A549 (cell line): ENCODE measurements at regions not wholly inside any gene's neighbourhood (a gene's known extent, or its start where the extent isn't known, plus 50 kb on each side); places are given as distances from the start of the nearest gene placed in this dataset.

Experiments
- ATAC-seq, 2 experiments: fragments of 200-7000 bp in 1 of 2; fragments of >200 bp in 1 of 2; cut with Nextera tagmentation in 1 of 2; cut with Tn5 transposase in 1 of 2; 3 replicates each; pipeline versions ENCODE4 v1.8.0 to v1.9.1; 2018 to 2020; ENCODE audit warnings: mild to moderate bottlenecking in 1 of 2, moderate library complexity in 1 of 2
- CTCF ChIA-PET: fragments of 300-600 bp; sonication (Branson Sonifier 250); formaldehyde crosslinking; extraction: SDS; loops from one replicate; lab custom pipeline; 2021; ENCODE audit warnings: antibody characterized with exemption, inconsistent platforms; lab: Yijun Ruan, JAX
- POLR2A ChIA-PET: fragments of 350-600 bp; formaldehyde crosslinking; extraction: SDS; loops from one replicate; lab custom pipeline; 2021; ENCODE audit warnings: antibody characterized with exemption, inconsistent platforms; lab: Yijun Ruan, JAX
- DNase-seq, 2 experiments: peaks; one replicate each; pipeline versions ENCODE4 v3.0.0 to v3.0.0-alpha.2; 2011 to 2016; ENCODE audit warnings: low read depth in 1 of 2, low spot score in 1 of 2
- FAIRE-seq: peaks from 2 replicates; lab custom pipeline; 2011; peaks lifted over from hg19 to GRCh38; lab: Jason Lieb, UNC
- H3K27ac ChIP-seq, 2 experiments: fragments of >200 bp; sonication (Bioruptor Twin); formaldehyde crosslinking; 3 replicates each; pipeline ENCODE4 v1.5.1; 2016 to 2017
- H3K4me1 ChIP-seq: fragments of >200 bp; sonication (Bioruptor Twin); formaldehyde crosslinking; 3 replicates; pipeline ENCODE4 v1.6.1; 2016
- H3K4me2 ChIP-seq: fragments of >200 bp; sonication (Bioruptor Twin); formaldehyde crosslinking; 3 replicates; pipeline ENCODE4 v1.6.1; 2016
- H3K4me3 ChIP-seq: fragments of >200 bp; sonication (Bioruptor Twin); formaldehyde crosslinking; 3 replicates; pipeline ENCODE4 v1.5.1; 2016
- H3K9me3 ChIP-seq: fragments of >200 bp; sonication (Bioruptor Twin); formaldehyde crosslinking; 3 replicates; pipeline ENCODE4 v1.6.1; 2016
- CBX2 ChIP-seq: fragments of 200-600 bp; sonication (generic); IDR thresholded peaks from 2 replicates; pipeline ENCODE4 v1.6.1; 2016; ENCODE audit warnings: low read depth, mild to moderate bottlenecking, borderline replicate concordance
- CHD2 ChIP-seq: fragments of 150-350 bp; IDR thresholded peaks from 2 replicates; pipeline ENCODE4 v1.6.1; 2014; ENCODE audit warnings: low read length; ENCODE audit not compliant: partially characterized antibody
- EHF ChIP-seq: fragments of 250-450 bp; sonication (Bioruptor Pico); IDR thresholded peaks from 2 replicates; pipeline ENCODE4 v1.5.0; 2020; ENCODE audit warnings: mild to moderate bottlenecking
- EHMT2 ChIP-seq: fragments of 200-600 bp; sonication (generic); IDR thresholded peaks from 2 replicates; pipeline ENCODE4 v1.6.1; 2016; ENCODE audit warnings: antibody characterized with exemption, low read depth, mild to moderate bottlenecking, moderate library complexity
- FOSB ChIP-seq: fragments of 250-450 bp; sonication (Bioruptor Pico); IDR thresholded peaks from 2 replicates; pipeline ENCODE4 v1.5.0; 2020; ENCODE audit warnings: mild to moderate bottlenecking, moderate library complexity
- GATA3 ChIP-seq: IDR thresholded peaks from 2 replicates; pipeline ENCODE4 v1.6.1; 2012; ENCODE audit warnings: borderline replicate concordance
- HOXA7 ChIP-seq: fragments of 250-450 bp; sonication (Bioruptor Pico); IDR thresholded peaks from 2 replicates; pipeline ENCODE4 v1.5.0; 2020; ENCODE audit warnings: mild to moderate bottlenecking, moderate library complexity
- HOXB5 ChIP-seq: fragments of 250-450 bp; sonication (Bioruptor Pico); IDR thresholded peaks from 2 replicates; pipeline ENCODE4 v1.5.0; 2020; ENCODE audit warnings: mild to moderate bottlenecking, moderate library complexity
- MAFK ChIP-seq: fragments of 450-650 bp; IDR thresholded peaks from 2 replicates; pipeline ENCODE4 v1.6.1; 2014; ENCODE audit not compliant: partially characterized antibody
- MYC ChIP-seq: IDR thresholded peaks from 2 replicates; pipeline ENCODE4 v1.6.1; 2012; ENCODE audit warnings: mild to moderate bottlenecking, inconsistent platforms, low read length, improper control_type of control experiment, borderline replicate concordance
- POLR2A ChIP-seq: IDR thresholded peaks from 2 replicates; pipeline ENCODE4 v1.6.1; 2012; ENCODE audit warnings: mild to moderate bottlenecking, low read length
- RCOR1 ChIP-seq: fragments of 150-350 bp; IDR thresholded peaks from 2 replicates; pipeline ENCODE4 v1.6.1; 2014; ENCODE audit warnings: antibody characterized with exemption, low read length, low read depth
- SMC3 ChIP-seq: fragments of >200 bp; sonication (Bioruptor Twin); formaldehyde crosslinking; IDR thresholded peaks from 3 replicates; pipeline ENCODE4 v1.6.1; 2018; ENCODE audit warnings: inconsistent platforms
- SREBF2 ChIP-seq: fragments of 450-650 bp; IDR thresholded peaks from 2 replicates; pipeline ENCODE4 v1.6.1; 2014; ENCODE audit warnings: mild to moderate bottlenecking, moderate library complexity
- TFCP2L1 ChIP-seq: fragments of 250-450 bp; sonication (Bioruptor Pico); IDR thresholded peaks from 2 replicates; pipeline ENCODE4 v1.5.0; 2021; ENCODE audit warnings: mild to moderate bottlenecking
- TP53 ChIP-seq: fragments of 250-450 bp; sonication (Bioruptor Pico); IDR thresholded peaks from 2 replicates; pipeline ENCODE4 v1.5.0; 2021; ENCODE audit warnings: mild to moderate bottlenecking, moderate library complexity
- ZFP36 ChIP-seq: fragments of 450-650 bp; IDR thresholded peaks from 2 replicates; pipeline ENCODE4 v1.6.1; 2014; ENCODE audit warnings: borderline replicate concordance; ENCODE audit not compliant: partially characterized antibody
- WGBS: methylation state at CpG from one replicate; pipeline ENCODE4 v1.1.6; 2017; ENCODE audit errors: missing lambda C conversion rate; 5-methylcytosine and 5-hydroxymethylcytosine counted together
- TF ChIP-seq, protein P1 (sequence below): fragments of >200 bp; sonication (Bioruptor Twin); formaldehyde crosslinking; IDR thresholded peaks from 3 replicates; pipeline ENCODE4 v1.6.1; 2016
- TF ChIP-seq, protein P2 (sequence below): fragments of 250-450 bp; sonication (Bioruptor Pico); IDR thresholded peaks from 2 replicates; pipeline ENCODE4 v1.5.0; 2021; ENCODE audit warnings: mild to moderate bottlenecking, moderate library complexity, borderline replicate concordance
- TF ChIP-seq, protein P3 (sequence below): IDR thresholded peaks from 2 replicates; pipeline ENCODE4 v1.6.1; 2012
- TF ChIP-seq, protein P4 (sequence below): fragments of >200 bp; sonication (Bioruptor Twin); formaldehyde crosslinking; IDR thresholded peaks from 3 replicates; pipeline ENCODE4 v1.5.1; 2016
- TF ChIP-seq, protein P5 (sequence below): IDR thresholded peaks from 2 replicates; pipeline ENCODE4 v1.6.1; 2012; ENCODE audit warnings: low read depth, borderline replicate concordance

DNA sequence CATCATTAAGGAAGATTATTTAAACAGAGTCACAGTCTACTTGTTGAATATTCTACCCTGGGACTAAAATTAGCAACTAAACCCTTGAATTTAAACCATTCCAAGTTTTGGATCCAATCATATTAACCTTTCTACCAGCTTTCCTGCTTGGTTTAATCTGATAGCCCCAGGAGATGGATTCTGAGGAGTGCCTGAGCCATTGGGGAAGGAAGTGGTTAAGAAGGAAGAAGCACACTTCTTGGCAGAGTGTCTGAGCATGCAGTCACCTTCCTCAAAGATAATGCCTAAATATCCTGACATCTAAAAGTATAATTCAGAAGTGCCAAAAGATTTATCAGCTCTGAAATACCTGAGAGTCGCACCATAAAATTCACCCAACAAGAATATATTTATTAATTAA is 74.1 kb upstream of the SNCAIP start:
- Histone ChIP-seq H3K9me3 (no peaks in the 10 kb centered on the region), H3K27ac (no peak overlapping the region), H3K4me1 (no peaks in the 10 kb centered on the region), H3K4me2 (no peak overlapping the region), H3K4me3 (no peak overlapping the region)
- POLR2A ChIA-PET, result no interaction called here
- FAIRE-seq, result no peak
- ATAC-seq, result no peak
- no peak for DNase-seq
- 49% methylated on average over 1 of the region's 1 CpG for WGBS
- TF ChIP-seq TP53, result no peak
- TF ChIP-seq SMC3, result no peak
- no peak for TF ChIP-seq TFCP2L1 (CRISPR knock-in tag)
- CTCF ChIA-PET, result no interaction called here

DNA sequence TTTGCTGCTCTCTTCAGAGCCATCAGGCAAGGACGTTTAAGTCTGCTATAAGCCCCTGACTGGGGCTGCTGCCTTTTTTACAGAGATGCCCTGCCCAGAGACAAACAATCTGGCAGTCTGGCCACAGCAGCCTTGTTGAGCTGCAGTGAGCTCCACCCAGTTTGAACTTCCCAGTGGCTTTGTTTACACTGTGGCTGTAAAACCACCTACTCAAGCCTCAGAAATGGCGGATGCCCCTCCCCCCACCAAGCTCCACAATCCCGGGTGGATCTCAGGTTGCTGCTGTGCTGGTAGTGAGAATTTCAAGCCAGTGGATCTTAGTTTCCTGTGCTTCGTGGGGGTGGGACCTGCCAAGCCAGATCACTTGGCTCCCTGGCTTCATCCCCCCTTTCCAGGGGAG is 59.7 kb upstream of the SNCAIP start:
- POLR2A ChIA-PET, result no interaction called here
- no peak overlapping the region for H3K4me2 ChIP-seq
- 0% methylated on average over 4 of the region's 4 CpGs for WGBS
- ATAC-seq, result no peak
- TF ChIP-seq, protein P1, sequence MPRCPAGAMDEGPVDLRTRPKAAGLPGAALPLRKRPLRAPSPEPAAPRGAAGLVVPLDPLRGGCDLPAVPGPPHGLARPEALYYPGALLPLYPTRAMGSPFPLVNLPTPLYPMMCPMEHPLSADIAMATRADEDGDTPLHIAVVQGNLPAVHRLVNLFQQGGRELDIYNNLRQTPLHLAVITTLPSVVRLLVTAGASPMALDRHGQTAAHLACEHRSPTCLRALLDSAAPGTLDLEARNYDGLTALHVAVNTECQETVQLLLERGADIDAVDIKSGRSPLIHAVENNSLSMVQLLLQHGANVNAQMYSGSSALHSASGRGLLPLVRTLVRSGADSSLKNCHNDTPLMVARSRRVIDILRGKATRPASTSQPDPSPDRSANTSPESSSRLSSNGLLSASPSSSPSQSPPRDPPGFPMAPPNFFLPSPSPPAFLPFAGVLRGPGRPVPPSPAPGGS, result no peak
- TF ChIP-seq GATA3, result no peak
- TF ChIP-seq, protein P2, sequence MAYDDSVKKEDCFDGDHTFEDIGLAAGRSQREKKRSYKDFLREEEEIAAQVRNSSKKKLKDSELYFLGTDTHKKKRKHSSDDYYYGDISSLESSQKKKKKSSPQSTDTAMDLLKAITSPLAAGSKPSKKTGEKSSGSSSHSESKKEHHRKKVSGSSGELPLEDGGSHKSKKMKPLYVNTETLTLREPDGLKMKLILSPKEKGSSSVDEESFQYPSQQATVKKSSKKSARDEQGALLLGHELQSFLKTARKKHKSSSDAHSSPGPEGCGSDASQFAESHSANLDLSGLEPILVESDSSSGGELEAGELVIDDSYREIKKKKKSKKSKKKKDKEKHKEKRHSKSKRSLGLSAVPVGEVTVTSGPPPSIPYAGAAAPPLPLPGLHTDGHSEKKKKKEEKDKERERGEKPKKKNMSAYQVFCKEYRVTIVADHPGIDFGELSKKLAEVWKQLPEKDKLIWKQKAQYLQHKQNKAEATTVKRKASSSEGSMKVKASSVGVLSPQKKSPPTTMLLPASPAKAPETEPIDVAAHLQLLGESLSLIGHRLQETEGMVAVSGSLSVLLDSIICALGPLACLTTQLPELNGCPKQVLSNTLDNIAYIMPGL (CRISPR knock-in tag), result no peak
- no peak for TF ChIP-seq POLR2A
- TF ChIP-seq HOXA7 (CRISPR knock-in tag), result no peak
- TF ChIP-seq ZFP36, result no peak
- TF ChIP-seq, protein P3, sequence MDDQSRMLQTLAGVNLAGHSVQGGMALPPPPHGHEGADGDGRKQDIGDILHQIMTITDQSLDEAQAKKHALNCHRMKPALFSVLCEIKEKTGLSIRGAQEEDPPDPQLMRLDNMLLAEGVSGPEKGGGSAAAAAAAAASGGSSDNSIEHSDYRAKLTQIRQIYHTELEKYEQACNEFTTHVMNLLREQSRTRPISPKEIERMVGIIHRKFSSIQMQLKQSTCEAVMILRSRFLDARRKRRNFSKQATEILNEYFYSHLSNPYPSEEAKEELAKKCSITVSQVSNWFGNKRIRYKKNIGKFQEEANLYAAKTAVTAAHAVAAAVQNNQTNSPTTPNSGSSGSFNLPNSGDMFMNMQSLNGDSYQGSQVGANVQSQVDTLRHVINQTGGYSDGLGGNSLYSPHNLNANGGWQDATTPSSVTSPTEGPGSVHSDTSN, result no peak
- TF ChIP-seq, protein P4, sequence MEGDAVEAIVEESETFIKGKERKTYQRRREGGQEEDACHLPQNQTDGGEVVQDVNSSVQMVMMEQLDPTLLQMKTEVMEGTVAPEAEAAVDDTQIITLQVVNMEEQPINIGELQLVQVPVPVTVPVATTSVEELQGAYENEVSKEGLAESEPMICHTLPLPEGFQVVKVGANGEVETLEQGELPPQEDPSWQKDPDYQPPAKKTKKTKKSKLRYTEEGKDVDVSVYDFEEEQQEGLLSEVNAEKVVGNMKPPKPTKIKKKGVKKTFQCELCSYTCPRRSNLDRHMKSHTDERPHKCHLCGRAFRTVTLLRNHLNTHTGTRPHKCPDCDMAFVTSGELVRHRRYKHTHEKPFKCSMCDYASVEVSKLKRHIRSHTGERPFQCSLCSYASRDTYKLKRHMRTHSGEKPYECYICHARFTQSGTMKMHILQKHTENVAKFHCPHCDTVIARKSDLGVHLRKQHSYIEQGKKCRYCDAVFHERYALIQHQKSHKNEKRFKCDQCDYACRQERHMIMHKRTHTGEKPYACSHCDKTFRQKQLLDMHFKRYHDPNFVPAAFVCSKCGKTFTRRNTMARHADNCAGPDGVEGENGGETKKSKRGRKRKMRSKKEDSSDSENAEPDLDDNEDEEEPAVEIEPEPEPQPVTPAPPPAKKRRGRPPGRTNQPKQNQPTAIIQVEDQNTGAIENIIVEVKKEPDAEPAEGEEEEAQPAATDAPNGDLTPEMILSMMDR, result no peak
- no peak for TF ChIP-seq EHF (CRISPR knock-in tag)
- TF ChIP-seq, protein P5, sequence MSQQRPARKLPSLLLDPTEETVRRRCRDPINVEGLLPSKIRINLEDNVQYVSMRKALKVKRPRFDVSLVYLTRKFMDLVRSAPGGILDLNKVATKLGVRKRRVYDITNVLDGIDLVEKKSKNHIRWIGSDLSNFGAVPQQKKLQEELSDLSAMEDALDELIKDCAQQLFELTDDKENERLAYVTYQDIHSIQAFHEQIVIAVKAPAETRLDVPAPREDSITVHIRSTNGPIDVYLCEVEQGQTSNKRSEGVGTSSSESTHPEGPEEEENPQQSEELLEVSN, result no peak
- TF ChIP-seq SREBF2, result no peak
- TF ChIP-seq CHD2, result no peak
- no peak for TF ChIP-seq RCOR1
- no peak for TF ChIP-seq MYC
- no peak for TF ChIP-seq EHMT2
- no peak for TF ChIP-seq HOXB5 (CRISPR knock-in tag)
- TF ChIP-seq MAFK, result no peak
- TF ChIP-seq FOSB (CRISPR knock-in tag), result no peak
- TF ChIP-seq CBX2, result no peak
- TF ChIP-seq, all 56 proteins: peak for 0
- no peak for FAIRE-seq
- Histone ChIP-seq H3K4me3 (no peak overlapping the region), H3K9me3 (peaks cover 6% of the 10 kb centered on the region; the same call in 2 of the 3 replicates), H3K4me1 (no peaks in the 10 kb centered on the region), H3K27ac (no peak overlapping the region)
- CTCF ChIA-PET, result no interaction called here
- DNase-seq, result no peak
